Non-pigmented ciliary epithelial cell (primary cell): ENCODE measurements at regions not wholly inside any gene's neighbourhood (a gene's known extent, or its start where the extent isn't known, plus 50 kb on each side); places are given as distances from the start of the nearest gene placed in this dataset.
"Not testable (repeated sequence)": the region's sequence is repeated elsewhere in the genome, so short reads cannot be mapped to it uniquely, and the experiment has no call there.

Experiments used
- DNase-seq: peaks from one replicate; pipeline ENCODE4 v3.0.0-alpha.2; 2010; ENCODE audit warnings: low read depth

DNA sequence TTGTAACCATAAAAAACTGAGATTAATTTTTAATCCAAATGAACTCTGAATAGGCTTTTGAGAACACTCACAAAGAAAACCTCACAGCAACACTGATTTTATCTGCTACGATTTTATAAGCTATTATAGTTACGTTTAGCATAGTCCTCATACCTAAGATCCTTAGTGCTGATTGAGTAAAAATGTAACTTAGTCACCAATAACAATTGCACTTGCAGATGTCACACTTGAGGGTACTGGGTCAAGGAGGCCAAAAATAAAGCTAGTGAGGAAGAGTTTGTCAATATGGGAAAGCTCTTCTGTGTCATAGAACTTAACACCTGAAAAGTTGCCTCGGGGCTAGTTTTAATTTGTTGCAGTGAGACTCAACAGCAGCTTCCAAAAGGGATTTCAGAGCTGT, 706.5 kb upstream of the FAM98A start:
- DNase-seq, result no peak

DNA sequence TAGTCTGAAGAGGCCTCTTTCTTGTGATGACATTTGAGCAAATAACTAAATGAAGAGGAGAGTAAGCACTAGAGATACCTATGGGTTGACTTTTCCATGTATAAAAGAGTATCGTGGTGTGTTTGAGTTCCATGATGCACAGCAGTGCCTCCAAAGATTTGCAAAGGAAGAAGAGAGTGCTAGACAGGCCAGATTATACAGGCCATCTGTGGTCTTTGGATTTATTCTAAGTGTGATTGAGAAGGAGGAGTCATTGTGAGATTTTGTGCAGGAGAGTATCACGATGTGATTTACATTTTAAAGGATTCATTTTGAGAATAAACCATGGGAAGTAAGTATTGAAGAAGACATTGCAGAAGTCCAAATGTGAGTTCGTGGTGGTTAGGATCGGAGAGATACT, 695.9 kb upstream of the FAM98A start:
- DNase-seq, result no peak

- no peak for DNase-seq
Measured at GRCh38 chr2:34291076-34291475, 692.0 kb upstream of the FAM98A start.

GRCh38 chr2:34288016-34288415, 688.9 kb upstream of the FAM98A start:
- no peak for DNase-seq

DNA sequence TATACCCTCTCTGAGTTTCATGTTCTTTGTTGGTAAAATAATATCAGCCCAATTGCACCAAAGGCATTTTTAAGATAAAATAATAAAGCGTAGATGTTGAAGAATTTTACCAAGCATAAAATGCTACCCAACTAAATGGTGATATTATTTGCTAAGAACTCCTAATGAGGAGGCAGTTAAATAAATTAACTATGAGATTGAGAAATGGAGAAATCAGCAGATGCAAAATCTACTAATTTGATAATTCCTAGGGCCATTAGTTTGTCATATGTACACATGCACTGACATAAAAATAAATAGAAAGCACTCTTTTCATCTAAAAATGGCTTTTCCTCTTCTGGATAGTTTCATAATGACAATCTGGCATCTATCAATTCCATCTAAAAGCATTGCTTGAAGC, 681.5 kb upstream of the FAM98A start:
- no peak for DNase-seq

- no peak for DNase-seq
Measured at GRCh38 chr2:34266908-34267697, 668.0 kb upstream of the FAM98A start.

- no peak for DNase-seq
Measured at GRCh38 chr2:34261701-34262100, 662.6 kb upstream of the FAM98A start.

GRCh38 chr2:34254272-34254878, 655.3 kb upstream of the FAM98A start:
- no peak for DNase-seq

DNA sequence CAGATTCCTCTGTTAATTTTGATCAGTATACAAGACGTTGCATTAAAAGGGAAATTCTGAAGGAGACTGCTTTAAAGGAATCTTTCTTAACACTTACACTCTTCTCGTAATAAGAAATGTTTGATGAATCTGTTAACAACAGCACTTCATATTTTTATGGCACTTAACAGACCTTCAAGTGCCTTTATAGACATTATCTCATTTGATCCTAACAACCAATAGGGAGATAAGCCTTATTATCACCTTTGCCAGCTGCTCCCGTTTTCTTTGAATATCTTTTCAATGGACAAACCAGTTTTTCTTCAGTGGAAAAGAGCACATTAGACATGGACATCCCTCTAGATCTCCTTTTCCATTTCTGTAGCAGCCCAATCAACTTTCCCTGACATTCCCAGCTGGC, 653.0 kb upstream of the FAM98A start:
- DNase-seq, result no peak

- no peak for DNase-seq
Measured at GRCh38 chr2:34251578-34251977, 652.5 kb upstream of the FAM98A start.

DNA sequence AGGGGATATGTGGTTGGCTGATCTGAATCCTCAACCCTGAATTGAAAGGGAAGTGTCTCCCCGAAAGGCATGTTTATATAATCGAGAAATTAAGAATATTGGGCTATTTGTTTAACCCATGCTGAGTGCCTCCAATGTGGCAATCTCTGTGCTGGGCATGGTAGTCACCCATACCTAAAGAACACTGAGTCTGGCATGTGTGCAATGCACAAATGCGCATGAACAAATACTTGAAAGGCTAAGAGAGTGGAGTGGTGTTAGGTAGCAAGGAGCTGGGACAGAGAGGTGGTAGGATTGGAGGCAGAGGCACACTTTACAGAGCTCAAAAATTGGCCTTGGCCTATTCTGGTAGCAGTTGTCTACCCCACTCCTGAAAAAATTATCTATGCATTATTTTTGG, 645.1 kb upstream of the FAM98A start:
- no peak for DNase-seq

GRCh38 chr2:34242763-34243123, 643.6 kb upstream of the FAM98A start:
- no peak for DNase-seq

- DNase-seq, result no peak
Measured at GRCh38 chr2:34241905-34242762, 643.0 kb upstream of the FAM98A start.

GRCh38 chr2:34239511-34239910, 640.4 kb upstream of the FAM98A start:
- no peak for DNase-seq

GRCh38 chr2:34234823-34235222, 635.7 kb upstream of the FAM98A start:
- no peak for DNase-seq

DNA sequence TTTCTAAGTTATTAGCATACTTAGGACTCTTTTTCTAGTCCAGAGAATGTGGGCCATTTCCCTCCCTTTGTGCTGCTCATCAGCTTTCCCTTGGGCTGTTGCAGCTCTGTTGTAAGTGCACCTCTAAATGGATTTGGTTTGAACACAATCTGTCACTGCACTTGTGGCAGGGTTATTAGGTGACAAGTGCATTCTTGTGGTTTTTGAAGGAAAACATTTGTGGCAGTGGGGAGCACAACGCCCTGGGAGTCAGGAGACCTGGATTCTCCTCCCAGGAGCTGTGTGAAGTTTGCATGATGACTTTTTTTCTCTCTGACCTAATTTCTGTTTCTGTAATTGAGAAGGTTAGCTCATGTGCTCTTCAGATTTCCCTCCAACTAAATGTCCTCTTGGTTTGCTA, 630.9 kb upstream of the FAM98A start:
- no peak for DNase-seq

DNA sequence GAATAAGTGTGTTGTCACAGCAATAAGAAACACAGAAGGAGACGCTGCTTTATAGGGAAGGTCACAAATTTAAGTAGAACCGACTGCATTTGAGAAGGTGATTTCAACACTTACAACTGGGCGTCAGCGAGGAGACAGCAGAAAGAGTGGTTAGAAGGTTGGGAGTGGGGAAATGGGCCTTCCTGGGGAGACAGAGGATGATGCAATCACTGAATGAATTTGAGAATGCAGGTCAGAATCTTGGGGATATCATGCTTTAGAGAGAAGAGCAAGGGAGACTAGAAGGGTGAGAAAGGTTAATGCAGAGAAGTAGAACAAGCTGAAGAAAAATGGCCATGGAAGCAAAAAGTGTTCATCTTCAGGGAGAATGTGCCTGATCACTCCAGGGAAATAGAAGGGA, 616.1 kb upstream of the FAM98A start:
- no peak for DNase-seq

- not testable (repeated sequence) for DNase-seq
Measured at GRCh38 chr2:34210382-34210781, 611.3 kb upstream of the FAM98A start.

DNA sequence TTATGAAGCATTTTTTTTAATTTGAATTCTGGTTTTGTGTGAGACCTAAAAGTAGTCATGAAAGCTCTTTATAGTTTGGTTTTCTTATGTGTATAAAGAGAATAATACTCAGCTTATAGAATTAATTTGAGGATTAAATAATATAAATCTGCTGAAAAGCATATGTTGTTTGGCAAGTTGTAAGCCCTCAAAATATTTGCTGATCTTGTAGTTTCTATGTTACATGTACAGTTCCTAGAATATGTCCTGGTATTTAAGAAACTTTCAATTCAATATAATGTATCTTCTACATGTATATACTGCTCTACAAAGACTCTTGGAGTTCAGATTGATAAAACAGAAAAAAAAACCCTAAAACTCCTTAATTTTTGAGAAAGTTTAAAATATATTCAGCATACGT, 605.5 kb upstream of the FAM98A start:
- DNase-seq, result no peak

DNA sequence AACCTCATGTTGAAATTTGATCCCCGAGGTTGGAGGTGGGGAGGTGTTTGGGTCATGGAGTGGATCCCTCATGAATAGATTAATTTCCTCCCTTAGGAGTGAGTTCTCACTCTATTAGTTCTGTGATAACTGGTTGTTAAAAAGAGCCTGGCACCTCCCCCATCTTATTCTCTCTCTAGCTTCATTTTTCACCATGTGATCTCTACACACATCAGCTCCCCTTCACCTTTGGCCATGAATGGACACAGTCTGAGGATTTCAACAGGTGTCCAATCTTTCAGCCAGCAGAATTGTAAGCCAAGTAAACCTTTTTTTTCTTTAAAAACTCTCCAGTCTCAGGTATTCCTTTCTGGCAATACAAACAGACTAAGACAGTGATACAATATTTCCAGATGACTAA, 602.0 kb upstream of the FAM98A start:
- DNase-seq, result no peak

DNA sequence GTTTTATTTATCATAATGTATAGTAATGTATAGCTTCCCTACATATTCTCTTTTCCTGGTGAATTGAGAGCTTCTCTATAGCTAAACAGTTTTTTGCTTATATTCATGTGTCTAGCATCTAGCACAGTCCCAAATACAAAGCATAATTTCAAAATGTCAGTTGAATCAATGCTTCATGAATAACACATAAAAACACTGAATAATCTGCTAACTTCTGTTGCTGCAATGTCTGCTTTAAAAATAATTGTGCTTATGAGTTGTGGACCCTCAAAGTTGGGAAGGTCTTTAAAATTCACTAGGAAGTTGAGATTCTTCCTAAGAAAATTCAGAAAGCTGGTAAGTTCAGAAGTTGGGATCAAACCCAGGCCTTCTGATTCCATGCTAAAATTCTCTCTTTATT, 600.9 kb upstream of the FAM98A start:
- DNase-seq, result no peak

DNA sequence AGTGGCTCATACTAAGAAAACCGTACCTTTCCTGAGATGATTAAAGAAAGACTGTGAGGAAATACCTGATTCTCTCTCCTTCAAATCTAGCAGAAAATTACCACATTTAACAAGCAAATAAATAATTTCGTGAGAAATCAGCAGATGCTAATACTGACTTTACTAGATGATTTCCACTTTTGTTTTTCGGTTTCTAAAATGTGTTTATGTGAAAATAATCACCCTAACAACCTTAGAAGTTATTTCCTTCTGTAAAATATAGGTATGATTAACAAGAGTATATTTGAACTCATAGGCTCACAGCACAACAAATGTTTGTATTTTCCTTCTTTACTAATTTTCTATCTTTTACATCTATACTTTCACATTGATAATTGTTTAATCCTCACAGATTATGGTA, 594.1 kb upstream of the FAM98A start:
- DNase-seq, result no peak
